Right cardiac atrium (tissue), 5 donors: ENCODE measurements at regions not wholly inside any gene's neighbourhood (a gene's known extent, or its start where the extent isn't known, plus 50 kb on each side); places are given as distances from the start of the nearest gene placed in this dataset.

Experiments
- ATAC-seq, 2 donors: fragments of 200-7000 bp; cut with Tn5 transposase; one replicate each; pipeline versions ENCODE4 v1.8.0 to v1.9.1; 2020; ENCODE audit warnings: moderate library complexity in 2 of 2, mild to moderate bottlenecking in 1 of 2
- DNase-seq, 3 donors: peaks; one replicate each; pipeline ENCODE4 v3.0.0-alpha.2; 2020
- H3K27ac ChIP-seq: one replicate; pipeline ENCODE4 v1.5.1; 2013; ENCODE audit warnings: mild to moderate bottlenecking, low read length, control low read depth, moderate library complexity
- H3K27me3 ChIP-seq: one replicate; pipeline ENCODE4 v1.6.1; 2013; ENCODE audit not compliant: control insufficient read depth, insufficient read depth
- H3K4me1 ChIP-seq: one replicate; pipeline ENCODE4 v1.6.1; 2013; ENCODE audit warnings: low read length; ENCODE audit not compliant: control insufficient read depth, insufficient read depth
- H3K4me3 ChIP-seq: one replicate; pipeline ENCODE4 v1.5.1; 2013; ENCODE audit warnings: low read length, control low read depth
- H3K9me3 ChIP-seq: one replicate; pipeline ENCODE4 v1.6.1; 2013; ENCODE audit warnings: low read length; ENCODE audit not compliant: control insufficient read depth
- WGBS: extraction: QIAGEN DNeasy Blood & Tissue Kit; methylation state at CpG from one replicate; pipeline ENCODE4 v1.1.7; 2013; 5-methylcytosine and 5-hydroxymethylcytosine counted together
- intact Hi-C, 4 donors: fragments of 100-400 bp; cut with DNase I; formaldehyde crosslinking; loops; one replicate each; pipeline versions ENCODE4 v1.11.0 to v1.14.0; 2022 to 2023
- donor health status: healthy with polysubstance abuse.
- donor health status: DM: no; HTN: yes; CAD: no.
- donor health status: DM: no; HTN: no; CAD: no.
- donor health status: DM: no; HTN: yes; CAD: no; lungs with severe emphysema.
- donor health status: DM: yes; HTN: yes; CAD: no.

DNA sequence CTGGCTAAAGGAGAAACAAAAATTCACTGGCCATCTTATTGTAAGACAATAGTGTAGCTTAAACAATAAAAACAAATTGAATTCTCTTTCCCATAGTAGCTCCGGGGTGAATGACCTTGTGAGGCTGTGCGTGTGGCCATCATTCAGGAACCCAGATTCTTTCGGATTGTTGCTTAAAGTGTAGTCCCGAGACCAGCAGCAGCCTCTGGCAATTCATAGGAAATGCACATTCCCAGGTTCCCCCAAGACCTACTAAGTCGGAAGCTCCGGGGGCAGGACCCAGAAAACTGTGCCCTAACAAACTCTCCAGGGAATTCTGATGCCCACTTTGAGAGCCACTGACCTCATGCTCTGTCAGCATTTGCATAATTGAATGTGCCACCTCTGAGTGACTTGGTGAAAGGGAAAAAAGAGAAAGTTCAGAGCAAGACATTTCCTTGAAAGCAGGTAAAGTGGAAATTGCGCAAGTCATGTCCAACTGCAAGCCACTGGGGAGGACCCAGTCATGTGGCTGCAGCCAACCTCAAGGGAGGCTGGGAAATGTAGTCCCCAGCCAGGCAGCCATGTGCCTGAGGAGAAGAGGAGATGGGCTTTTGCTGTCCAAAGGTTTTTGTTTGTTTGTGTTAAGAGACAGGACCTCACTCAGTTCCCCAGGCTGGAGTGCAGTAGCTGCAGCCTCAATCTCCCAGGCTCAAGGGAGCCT is 50.7 kb upstream of the PNMA8B start:
- Histone ChIP-seq H3K27me3 (no peaks in the 10 kb centered on the region), H3K27ac (no peak overlapping the region), H3K4me1 (no peaks in the 10 kb centered on the region), H3K4me3 (peak overlapping the region; percentile 48), H3K9me3 (no peaks in the 10 kb centered on the region)
- ATAC-seq (peak; percentile 67 to 77), DNase-seq (peak in 2 of 3 donors; percentile 42 to 59)
- 46% methylated on average over 7 of the region's 7 CpGs for WGBS
- intact Hi-C loops = no loop called here

DNA sequence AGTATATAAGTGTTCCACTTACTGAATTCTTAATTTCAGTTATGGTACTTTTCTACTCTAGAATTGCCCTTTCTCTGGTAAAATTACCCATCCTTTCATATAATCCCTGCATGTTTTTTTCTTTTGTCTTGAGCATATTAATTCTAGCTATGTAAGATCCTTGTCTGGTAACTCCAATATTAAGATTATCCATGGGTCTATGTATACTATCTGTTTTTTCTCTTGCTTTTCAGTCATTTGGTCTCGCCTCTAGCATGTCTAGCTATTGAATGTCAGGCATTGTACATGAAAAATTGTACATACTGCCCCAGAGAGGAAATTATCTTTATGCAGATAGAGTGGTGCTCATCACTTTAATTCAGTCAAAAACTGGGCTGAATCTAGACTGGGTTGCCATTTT is 50.4 kb upstream of the CALM3 start:
- Histone ChIP-seq H3K4me1 (no peaks in the 10 kb centered on the region), H3K27me3 (no peaks in the 10 kb centered on the region), H3K4me3 (no peak overlapping the region), H3K9me3 (no peaks in the 10 kb centered on the region), H3K27ac (no peak overlapping the region)
- intact Hi-C loops = no loop called here
- no peak for DNase-seq
- ATAC-seq = no peak
- WGBS = 84% methylated on average over 1 of the region's 1 CpG

DNA sequence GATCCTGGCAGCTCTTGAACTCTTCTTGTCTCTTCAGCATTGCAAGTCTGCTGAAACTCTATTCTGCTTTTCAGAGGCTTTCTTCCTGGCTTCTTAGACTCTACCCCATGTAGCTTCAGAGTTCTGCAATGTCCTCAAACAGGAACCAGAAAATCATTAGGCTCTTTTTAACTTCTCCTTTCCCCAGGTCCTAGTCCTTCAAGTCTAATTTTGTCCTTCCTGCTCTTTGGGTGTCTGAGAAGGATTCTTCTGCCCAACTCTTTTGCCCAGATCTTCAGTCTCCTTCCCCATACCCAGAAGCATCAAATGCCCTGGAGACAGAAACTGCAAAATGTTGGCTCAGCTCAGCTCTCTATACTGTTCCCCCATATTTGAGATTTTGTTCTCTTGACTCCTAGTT is 50.0 kb upstream of the CALM3 start:
- ATAC-seq = peak in 1 of 2 donors; percentile 36
- Histone ChIP-seq H3K27ac (no peak overlapping the region), H3K9me3 (no peaks in the 10 kb centered on the region), H3K27me3 (no peaks in the 10 kb centered on the region), H3K4me3 (no peak overlapping the region), H3K4me1 (no peaks in the 10 kb centered on the region)
- intact Hi-C loops = no loop called here
- no peak for DNase-seq
